ENCODE measurements at regions not wholly inside any gene's neighbourhood (a gene's known extent, or its start where the extent isn't known, plus 50 kb on each side); places are given as distances from the start of the nearest gene placed in this dataset.

DNA sequence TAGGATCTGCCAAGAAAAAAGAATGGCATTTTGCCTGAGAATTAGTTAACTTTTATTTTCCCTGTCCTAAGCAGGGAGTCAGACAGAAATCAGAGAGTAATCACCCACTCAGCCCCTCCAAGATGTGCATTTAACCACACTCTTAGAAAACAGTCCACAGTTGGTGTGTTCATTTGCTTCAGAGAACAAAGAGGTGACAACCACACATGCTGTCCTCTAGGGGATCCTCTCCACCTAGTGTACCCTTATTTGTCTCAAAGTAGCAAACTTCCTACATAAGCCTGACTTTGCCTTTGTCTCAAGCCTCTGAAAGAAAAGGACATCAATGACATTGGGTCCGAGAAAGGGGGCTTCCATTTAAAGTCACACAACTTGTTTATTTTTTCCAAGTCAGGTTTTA, 107.0 kb upstream of the RFC3 start:
- H3K4me3 ChIP-seq, result no peak overlapping the region
- no peaks in the 10 kb centered on the region for H3K36me3 ChIP-seq
- H3K9me3 ChIP-seq, result no peaks in the 10 kb centered on the region
- intact Hi-C loops (cut with DNase I), result no loop called here
- no peak for DNase-seq
- H3K9ac ChIP-seq (ENCODE audit: low read depth in 2 of 2, low read length in 2 of 2), result no peak overlapping the region
- no peaks in the 10 kb centered on the region for H3K27me3 ChIP-seq
- no peak overlapping the region for H3K27ac ChIP-seq
- no peaks in the 10 kb centered on the region for H3K4me1 ChIP-seq
- TF ChIP-seq, protein P1, sequence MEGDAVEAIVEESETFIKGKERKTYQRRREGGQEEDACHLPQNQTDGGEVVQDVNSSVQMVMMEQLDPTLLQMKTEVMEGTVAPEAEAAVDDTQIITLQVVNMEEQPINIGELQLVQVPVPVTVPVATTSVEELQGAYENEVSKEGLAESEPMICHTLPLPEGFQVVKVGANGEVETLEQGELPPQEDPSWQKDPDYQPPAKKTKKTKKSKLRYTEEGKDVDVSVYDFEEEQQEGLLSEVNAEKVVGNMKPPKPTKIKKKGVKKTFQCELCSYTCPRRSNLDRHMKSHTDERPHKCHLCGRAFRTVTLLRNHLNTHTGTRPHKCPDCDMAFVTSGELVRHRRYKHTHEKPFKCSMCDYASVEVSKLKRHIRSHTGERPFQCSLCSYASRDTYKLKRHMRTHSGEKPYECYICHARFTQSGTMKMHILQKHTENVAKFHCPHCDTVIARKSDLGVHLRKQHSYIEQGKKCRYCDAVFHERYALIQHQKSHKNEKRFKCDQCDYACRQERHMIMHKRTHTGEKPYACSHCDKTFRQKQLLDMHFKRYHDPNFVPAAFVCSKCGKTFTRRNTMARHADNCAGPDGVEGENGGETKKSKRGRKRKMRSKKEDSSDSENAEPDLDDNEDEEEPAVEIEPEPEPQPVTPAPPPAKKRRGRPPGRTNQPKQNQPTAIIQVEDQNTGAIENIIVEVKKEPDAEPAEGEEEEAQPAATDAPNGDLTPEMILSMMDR (IDR thresholded peaks at IDR 0.05), result no peak

DNA sequence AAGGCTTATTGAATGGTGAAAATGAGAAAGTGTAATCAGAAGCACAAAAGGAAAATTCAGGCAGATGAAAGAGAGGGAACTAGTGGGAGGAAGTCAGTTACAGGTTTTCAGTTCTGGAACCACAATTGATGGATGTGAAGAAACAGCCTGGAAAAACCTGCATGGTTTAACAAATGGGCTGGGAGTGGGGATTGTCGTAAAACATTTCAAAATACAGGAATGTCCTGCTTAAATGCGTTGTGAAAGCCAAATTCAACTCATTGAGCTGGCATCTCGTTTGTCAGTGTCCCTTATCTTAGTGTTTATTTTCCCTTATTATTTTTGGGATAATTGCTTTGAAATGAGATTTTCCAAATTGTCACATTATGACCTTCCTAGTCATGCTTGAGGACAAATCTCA, 106.5 kb upstream of the RFC3 start:
- H3K36me3 ChIP-seq, result no peaks in the 10 kb centered on the region
- intact Hi-C loops (cut with DNase I), result no loop called here
- no peak for DNase-seq
- H3K4me1 ChIP-seq, result no peaks in the 10 kb centered on the region
- no peak overlapping the region for H3K9ac ChIP-seq (ENCODE audit: low read depth in 2 of 2, low read length in 2 of 2)
- H3K27me3 ChIP-seq, result no peaks in the 10 kb centered on the region
- no peaks in the 10 kb centered on the region for H3K9me3 ChIP-seq
- TF ChIP-seq, protein P1 (IDR thresholded peaks at IDR 0.05), result no peak
- no peak overlapping the region for H3K4me3 ChIP-seq
- H3K27ac ChIP-seq, result no peak overlapping the region

DNA sequence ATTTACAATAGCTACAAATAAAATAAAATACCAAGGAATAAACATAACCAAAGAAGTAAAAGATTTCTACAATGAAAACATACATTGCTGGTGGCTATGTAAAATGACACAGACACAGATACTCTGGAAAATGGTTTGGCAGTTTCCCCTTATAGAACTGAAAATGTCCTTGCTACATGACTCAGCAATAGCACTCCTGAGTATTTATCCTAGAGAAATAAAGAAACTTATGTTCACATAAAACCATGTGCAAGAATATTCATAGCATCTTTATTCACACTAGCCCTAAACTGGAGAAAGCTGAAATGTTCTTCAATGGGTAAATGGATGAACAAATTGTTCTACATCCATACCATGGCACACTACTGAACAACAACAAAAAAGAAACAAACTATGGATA, 100.2 kb upstream of the RFC3 start:
- H3K9ac ChIP-seq (ENCODE audit: low read depth in 2 of 2, low read length in 2 of 2), result no peak overlapping the region
- no peaks in the 10 kb centered on the region for H3K27me3 ChIP-seq
- TF ChIP-seq, protein P1 (IDR thresholded peaks at IDR 0.05), result no peak
- no peaks in the 10 kb centered on the region for H3K4me1 ChIP-seq
- H3K36me3 ChIP-seq, result no peaks in the 10 kb centered on the region
- H3K4me3 ChIP-seq, result no peak overlapping the region
- H3K9me3 ChIP-seq, result no peaks in the 10 kb centered on the region
- H3K27ac ChIP-seq, result no peak overlapping the region
- intact Hi-C loops (cut with DNase I), result no loop called here
- DNase-seq, result no peak

DNA sequence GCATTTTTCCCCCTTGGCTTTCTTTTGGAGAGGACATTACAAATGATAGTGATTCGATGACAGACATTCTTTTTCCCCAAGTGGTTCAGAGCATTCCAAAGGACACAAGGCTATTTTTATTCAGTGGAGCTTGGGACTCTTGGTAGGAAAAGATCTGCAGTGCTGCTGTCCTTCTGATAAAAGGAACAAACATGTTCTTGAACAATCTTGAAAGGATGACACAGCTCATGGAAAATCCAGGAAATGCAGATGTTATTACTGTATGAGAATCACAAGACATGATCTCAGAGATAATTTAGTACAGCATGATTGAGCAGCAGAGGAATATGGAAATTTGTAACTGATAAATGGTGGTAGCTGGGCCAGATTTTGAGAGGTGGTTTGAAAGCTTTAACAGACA, 96.2 kb upstream of the RFC3 start:
- Histone ChIP-seq H3K27me3 (no peaks in the 10 kb centered on the region), H3K4me1 (peaks cover 6% of the 10 kb centered on the region), H3K27ac (no peak overlapping the region), H3K9me3 (no peaks in the 10 kb centered on the region), H3K36me3 (no peaks in the 10 kb centered on the region), H3K4me3 (no peak overlapping the region), H3K9ac (ENCODE audit: low read depth in 2 of 2, low read length in 2 of 2) (no peak overlapping the region)
- TF ChIP-seq, protein P1 (IDR thresholded peaks at IDR 0.05), result no peak
- intact Hi-C loops (cut with DNase I), result loop anchor here (5.0 kb wide), 1 partner anchor 159 kb away; no protein-coding TSS in a partner anchor
- DNase-seq, result no peak

DNA sequence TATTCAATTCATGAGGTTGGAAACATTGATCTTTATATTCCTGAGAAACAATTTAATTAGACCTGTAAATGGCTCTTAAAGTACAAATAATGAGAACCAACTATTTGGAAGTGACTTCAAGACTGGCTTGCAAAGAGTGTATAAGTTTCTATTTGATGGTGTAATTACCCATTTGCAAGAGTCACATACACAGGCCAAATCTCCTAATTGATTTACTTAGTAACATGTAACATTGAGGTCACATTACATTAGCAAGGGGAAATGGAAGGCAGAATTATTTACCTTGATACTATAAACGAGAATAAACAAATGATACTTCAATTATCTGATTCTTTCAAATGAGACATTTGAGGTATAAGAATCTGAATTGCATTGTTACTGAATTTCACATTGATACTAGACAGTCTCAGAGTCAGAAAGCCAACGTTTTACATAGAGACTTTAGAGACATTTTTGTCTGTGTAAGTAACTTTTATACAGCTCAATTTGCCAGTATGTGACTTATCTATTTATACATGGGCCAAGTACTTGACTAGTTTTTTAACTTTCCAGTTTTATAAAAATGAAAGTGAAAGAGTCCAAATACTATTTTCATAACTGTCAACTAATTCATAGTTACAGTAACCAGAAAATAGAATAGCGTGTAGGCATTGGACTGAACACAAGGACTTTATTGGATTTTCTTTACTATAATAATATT, 95.6 kb upstream of the RFC3 start:
- H3K9me3 ChIP-seq, result no peaks in the 10 kb centered on the region
- intact Hi-C loops (cut with DNase I), result loop anchor here (5.0 kb wide), 1 partner anchor 160 kb away; no protein-coding TSS in a partner anchor
- no peak overlapping the region for H3K4me3 ChIP-seq
- H3K4me1 ChIP-seq, result peaks cover 6% of the 10 kb centered on the region
- H3K27me3 ChIP-seq, result no peaks in the 10 kb centered on the region
- TF ChIP-seq, protein P1 (IDR thresholded peaks at IDR 0.05), result no peak
- no peak for DNase-seq
- H3K36me3 ChIP-seq, result no peaks in the 10 kb centered on the region
- no peak overlapping the region for H3K9ac ChIP-seq (ENCODE audit: low read depth in 2 of 2, low read length in 2 of 2)
- peak overlapping the region; percentile 28 for H3K27ac ChIP-seq
